ENCODE measurements at regions not wholly inside any gene's neighbourhood (a gene's known extent, or its start where the extent isn't known, plus 50 kb on each side); places are given as distances from the start of the nearest gene placed in this dataset.

DNA sequence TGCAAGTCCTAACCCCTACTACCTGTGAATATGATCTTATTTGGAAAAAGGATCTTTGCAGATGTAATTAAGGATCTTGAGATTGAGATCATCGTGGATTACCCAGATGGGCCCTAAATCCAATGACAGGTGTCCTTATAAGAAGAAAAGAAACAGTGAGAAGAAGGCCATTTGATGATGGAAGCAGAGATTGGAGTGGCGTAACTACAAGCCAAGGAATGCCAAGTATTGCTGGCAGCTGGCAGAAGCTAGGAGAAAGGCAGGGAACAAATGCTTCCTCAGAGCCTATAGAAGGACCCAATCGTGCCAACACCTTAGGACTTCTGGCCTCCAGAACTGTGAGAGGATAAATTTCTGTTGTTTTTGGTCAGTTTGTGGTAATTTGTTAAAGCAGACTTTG, 70.1 kb upstream of the PALM2AKAP2 start:
- Histone ChIP-seq H3K9me3 (no peaks in the 10 kb centered on the region), H3K4me1 (peaks cover 15 to 27% of the 10 kb centered on the region in 2 donors), H3K36me3 (no peaks in the 10 kb centered on the region), H3K27ac (peak overlapping the region in 1 of 2 donors; percentile 82), H3K4me3 (no peak overlapping the region), H3K27me3 (no peaks in the 10 kb centered on the region)
- intact Hi-C loops (cut with DNase I), result loop anchor here (2.0 to 10.0 kb wide), 4 partner anchors 35 to 415 kb away; no protein-coding TSS in a partner anchor
- DNase-seq (ENCODE audit: low spot score in 2 of 2), result no peak
- TF ChIP-seq, protein P1, sequence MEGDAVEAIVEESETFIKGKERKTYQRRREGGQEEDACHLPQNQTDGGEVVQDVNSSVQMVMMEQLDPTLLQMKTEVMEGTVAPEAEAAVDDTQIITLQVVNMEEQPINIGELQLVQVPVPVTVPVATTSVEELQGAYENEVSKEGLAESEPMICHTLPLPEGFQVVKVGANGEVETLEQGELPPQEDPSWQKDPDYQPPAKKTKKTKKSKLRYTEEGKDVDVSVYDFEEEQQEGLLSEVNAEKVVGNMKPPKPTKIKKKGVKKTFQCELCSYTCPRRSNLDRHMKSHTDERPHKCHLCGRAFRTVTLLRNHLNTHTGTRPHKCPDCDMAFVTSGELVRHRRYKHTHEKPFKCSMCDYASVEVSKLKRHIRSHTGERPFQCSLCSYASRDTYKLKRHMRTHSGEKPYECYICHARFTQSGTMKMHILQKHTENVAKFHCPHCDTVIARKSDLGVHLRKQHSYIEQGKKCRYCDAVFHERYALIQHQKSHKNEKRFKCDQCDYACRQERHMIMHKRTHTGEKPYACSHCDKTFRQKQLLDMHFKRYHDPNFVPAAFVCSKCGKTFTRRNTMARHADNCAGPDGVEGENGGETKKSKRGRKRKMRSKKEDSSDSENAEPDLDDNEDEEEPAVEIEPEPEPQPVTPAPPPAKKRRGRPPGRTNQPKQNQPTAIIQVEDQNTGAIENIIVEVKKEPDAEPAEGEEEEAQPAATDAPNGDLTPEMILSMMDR (IDR thresholded peaks at IDR 0.05), result no peak

DNA sequence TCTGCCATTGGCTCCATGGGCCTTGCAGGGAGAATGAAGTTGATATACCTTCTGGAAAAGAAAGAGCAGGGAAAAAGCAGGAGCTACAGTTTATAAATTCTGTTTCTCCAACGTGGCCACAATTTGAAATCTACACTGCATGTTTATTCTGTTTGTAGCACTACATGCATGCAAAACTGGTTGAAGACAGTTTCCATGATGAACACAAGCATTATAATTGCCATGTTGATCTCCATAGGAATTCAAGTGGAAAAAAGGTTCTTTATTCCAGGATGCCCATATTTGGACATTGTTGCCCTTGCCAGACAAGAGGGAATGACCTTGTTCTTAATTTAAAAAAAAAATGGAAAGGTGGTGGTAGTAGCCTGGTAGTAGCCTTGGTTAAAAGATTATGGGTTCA, 69.2 kb upstream of the PALM2AKAP2 start:
- TF ChIP-seq, protein P1 (IDR thresholded peaks at IDR 0.05), result no peak
- Histone ChIP-seq H3K27ac (no peak overlapping the region), H3K4me3 (no peak overlapping the region), H3K36me3 (no peaks in the 10 kb centered on the region), H3K9me3 (no peaks in the 10 kb centered on the region), H3K4me1 (peaks cover 18 to 27% of the 10 kb centered on the region in 2 donors), H3K27me3 (no peaks in the 10 kb centered on the region)
- intact Hi-C loops (cut with DNase I), result no loop called here
- no peak for DNase-seq (ENCODE audit: low spot score in 2 of 2)

DNA sequence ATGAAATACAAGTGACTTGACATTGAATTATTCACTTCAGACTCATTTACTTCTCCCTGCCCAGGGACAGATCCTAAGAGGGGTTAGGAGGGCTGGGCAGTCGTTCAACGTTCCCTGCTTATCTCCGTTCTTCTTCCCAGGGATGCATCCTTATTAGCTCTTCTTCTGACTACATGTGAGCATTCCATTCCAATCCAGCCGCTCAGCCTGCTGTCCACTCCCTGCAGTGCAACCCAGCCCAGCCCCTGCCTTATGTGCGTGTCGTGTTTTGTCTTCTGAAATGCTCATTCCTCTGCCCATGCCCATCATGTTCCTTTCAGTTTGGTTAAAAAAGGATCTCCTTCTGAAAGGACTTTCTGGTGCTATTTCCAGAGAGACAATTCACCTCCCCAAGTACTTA, 64.7 kb upstream of the PALM2AKAP2 start:
- Histone ChIP-seq H3K27me3 (no peaks in the 10 kb centered on the region), H3K4me3 (no peak overlapping the region), H3K36me3 (no peaks in the 10 kb centered on the region), H3K4me1 (peaks cover under 1 to 3% of the 10 kb centered on the region in 2 donors), H3K27ac (no peak overlapping the region), H3K9me3 (no peaks in the 10 kb centered on the region)
- TF ChIP-seq, protein P1 (IDR thresholded peaks at IDR 0.05), result no peak
- DNase-seq (ENCODE audit: low spot score in 2 of 2), result no peak
- intact Hi-C loops (cut with DNase I), result no loop called here

DNA sequence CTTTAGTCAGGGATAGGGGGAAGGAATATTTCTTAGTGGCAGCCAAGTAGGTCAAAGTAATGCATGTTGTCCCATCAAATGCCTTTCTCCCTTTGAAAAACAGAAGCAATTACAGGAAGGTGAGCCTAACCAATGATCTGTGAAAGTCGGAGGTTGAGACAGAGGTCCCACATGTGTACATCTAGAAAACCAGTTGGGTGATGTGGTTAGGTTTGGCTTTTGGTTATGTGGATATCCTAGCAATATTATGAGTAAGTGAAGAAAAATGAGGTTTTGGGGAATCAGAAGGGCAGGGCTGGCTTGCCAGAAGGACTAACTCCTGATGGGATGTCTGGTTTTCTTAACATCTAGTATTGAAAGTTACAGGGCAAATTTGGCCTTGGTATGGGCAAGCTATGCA, 63.4 kb upstream of the PALM2AKAP2 start:
- no peaks in the 10 kb centered on the region for H3K36me3 ChIP-seq
- intact Hi-C loops (cut with DNase I), result no loop called here
- H3K9me3 ChIP-seq, result no peaks in the 10 kb centered on the region
- peaks cover 0 to 3% of the 10 kb centered on the region in 2 donors for H3K4me1 ChIP-seq
- H3K4me3 ChIP-seq, result no peak overlapping the region
- TF ChIP-seq, protein P1 (IDR thresholded peaks at IDR 0.05), result no peak
- DNase-seq (ENCODE audit: low spot score in 2 of 2), result no peak
- no peak overlapping the region for H3K27ac ChIP-seq
- H3K27me3 ChIP-seq, result no peaks in the 10 kb centered on the region

DNA sequence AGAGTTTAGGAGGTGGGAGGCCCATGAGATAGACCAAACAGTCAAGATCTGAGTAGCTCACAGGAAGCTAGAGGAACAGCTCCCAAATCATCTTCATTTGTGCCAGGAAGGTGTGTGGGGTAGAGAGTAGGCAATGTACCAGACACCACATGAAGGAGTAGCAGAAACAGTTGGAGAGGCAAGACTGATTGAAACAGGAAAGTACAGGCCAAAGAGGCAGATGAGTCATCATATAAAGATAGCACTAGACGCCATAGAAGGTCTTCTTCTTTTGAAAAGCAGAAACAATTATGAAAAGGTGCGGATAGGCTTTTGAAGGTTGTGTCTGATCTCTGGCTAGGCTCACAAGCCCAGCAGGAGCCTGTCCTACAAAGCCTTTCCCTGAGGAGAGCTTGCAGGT, 62.7 kb upstream of the PALM2AKAP2 start:
- Histone ChIP-seq H3K9me3 (no peaks in the 10 kb centered on the region), H3K27me3 (no peaks in the 10 kb centered on the region), H3K27ac (no peak overlapping the region), H3K4me1 (peaks cover 0 to 3% of the 10 kb centered on the region in 2 donors), H3K4me3 (no peak overlapping the region), H3K36me3 (no peaks in the 10 kb centered on the region)
- DNase-seq (ENCODE audit: low spot score in 2 of 2), result no peak
- TF ChIP-seq, protein P1 (IDR thresholded peaks at IDR 0.05), result no peak
- intact Hi-C loops (cut with DNase I), result no loop called here

DNA sequence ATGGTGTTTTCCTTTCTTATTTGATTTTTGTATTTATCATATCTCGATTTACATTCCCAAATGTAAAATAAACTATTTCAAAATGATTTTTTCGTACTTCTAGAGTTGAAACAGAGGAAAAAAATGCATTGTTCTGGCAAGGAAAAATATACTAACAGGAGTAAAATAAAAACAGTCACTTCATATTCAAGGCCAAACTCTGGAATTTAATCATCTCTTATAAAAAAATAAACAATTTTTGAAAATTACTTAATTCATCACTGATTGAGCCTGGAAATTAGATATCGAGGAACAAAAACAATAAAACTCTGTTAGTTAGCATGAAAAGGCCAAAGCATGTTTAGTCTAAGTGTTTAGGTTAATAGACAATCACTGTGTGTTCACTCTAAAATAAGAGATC, 61.1 kb upstream of the PALM2AKAP2 start:
- Histone ChIP-seq H3K4me3 (no peak overlapping the region), H3K27me3 (no peaks in the 10 kb centered on the region), H3K27ac (no peak overlapping the region), H3K36me3 (no peaks in the 10 kb centered on the region), H3K4me1 (peaks cover 0 to 3% of the 10 kb centered on the region in 2 donors), H3K9me3 (no peaks in the 10 kb centered on the region)
- TF ChIP-seq, protein P1 (IDR thresholded peaks at IDR 0.05), result no peak
- intact Hi-C loops (cut with DNase I), result no loop called here
- no peak for DNase-seq (ENCODE audit: low spot score in 2 of 2)

All from ascending aorta (tissue), 2 donors.